ENCODE measurements at regions not wholly inside any gene's neighbourhood (a gene's known extent, or its start where the extent isn't known, plus 50 kb on each side); places are given as distances from the start of the nearest gene placed in this dataset.

DNA sequence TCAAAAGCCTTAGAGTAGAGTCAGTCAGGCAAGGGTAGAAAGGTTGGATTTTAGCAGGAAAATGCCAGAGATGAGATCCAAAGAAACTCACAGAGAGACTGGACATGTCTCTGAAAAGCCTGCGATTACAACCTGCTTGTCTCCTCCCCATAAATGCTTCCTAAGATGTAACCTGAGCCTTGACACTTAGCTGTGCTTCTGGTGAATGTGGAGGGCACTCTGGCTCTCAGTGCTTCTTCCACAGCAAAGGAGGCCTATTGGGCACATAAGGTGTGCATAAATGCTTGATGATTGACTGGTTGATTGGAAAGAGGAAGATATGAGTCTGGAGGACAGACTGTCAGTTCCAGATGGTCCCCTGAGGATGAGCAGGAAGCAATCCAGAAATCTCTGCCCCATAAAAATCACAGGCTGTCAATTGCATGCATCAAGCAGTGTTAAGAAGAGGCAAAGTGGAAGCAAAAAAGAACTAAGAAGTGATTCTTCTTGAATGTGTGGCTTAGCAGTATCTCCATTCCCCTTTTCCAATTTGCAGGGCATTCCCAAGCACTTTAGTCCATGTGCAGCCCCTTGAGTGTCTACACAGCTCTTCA is 236.2 kb upstream of the RRP15 start:
- no peak for TF ChIP-seq ZNF224 (CRISPR knock-in tag; IDR thresholded peaks at IDR 0.05)
- no peak for TF ChIP-seq JUNB (CRISPR knock-in tag; conservative IDR thresholded peaks at IDR 0.05)
- TF ChIP-seq C11orf30 (IDR thresholded peaks at IDR 0.05; ENCODE audit: low read depth), result no peak
- no peak for TF ChIP-seq EZH2 (IDR thresholded peaks at IDR 0.05; ENCODE audit: borderline replicate concordance, low read depth, low read length)
- TF ChIP-seq POLR2AphosphoS5 (IDR thresholded peaks at IDR 0.05; ENCODE audit: control insufficient read depth, insufficient read depth, low read depth, low read length), result no peak
- TF ChIP-seq, protein P1, sequence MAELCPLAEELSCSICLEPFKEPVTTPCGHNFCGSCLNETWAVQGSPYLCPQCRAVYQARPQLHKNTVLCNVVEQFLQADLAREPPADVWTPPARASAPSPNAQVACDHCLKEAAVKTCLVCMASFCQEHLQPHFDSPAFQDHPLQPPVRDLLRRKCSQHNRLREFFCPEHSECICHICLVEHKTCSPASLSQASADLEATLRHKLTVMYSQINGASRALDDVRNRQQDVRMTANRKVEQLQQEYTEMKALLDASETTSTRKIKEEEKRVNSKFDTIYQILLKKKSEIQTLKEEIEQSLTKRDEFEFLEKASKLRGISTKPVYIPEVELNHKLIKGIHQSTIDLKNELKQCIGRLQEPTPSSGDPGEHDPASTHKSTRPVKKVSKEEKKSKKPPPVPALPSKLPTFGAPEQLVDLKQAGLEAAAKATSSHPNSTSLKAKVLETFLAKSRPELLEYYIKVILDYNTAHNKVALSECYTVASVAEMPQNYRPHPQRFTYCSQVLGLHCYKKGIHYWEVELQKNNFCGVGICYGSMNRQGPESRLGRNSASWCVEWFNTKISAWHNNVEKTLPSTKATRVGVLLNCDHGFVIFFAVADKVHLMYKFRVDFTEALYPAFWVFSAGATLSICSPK (IDR thresholded peaks at IDR 0.05; ENCODE audit: borderline replicate concordance), result no peak
- TF ChIP-seq, protein P2, sequence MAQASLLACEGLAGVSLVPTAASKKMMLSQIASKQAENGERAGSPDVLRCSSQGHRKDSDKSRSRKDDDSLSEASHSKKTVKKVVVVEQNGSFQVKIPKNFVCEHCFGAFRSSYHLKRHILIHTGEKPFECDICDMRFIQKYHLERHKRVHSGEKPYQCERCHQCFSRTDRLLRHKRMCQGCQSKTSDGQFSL (CRISPR knock-in tag; IDR thresholded peaks at IDR 0.05), result no peak
- TF ChIP-seq, protein P2 (tag; IDR thresholded peaks at IDR 0.05), result no peak
- TF ChIP-seq SAP30 (IDR thresholded peaks at IDR 0.05; ENCODE audit: borderline replicate concordance, insufficient read depth, low read depth, low read length, poor library complexity, severe bottlenecking), result no peak
- TF ChIP-seq CHD1 (IDR thresholded peaks at IDR 0.05; ENCODE audit: low read length), result no peak
- TF ChIP-seq ATF1 (CRISPR knock-in tag; IDR thresholded peaks at IDR 0.05), result no peak
- TF ChIP-seq ATF1 (tag; IDR thresholded peaks at IDR 0.05), result no peak
- no peak for TF ChIP-seq POLR2A (conservative IDR thresholded peaks at IDR 0.05)

All from K562 (cell line).